K562 (cell line): ENCODE measurements at regions not wholly inside any gene's neighbourhood (a gene's known extent, or its start where the extent isn't known, plus 50 kb on each side); places are given as distances from the start of the nearest gene placed in this dataset.

Experiments
- ADNP ChIP-seq: fragments of 200-800 bp; sonication (Bioruptor generic); IDR thresholded peaks from 2 replicates; pipeline ENCODE4 v1.6.1; 2016; ENCODE audit warnings: missing genetic modification characterization, missing compliant biosample characterization
- ARID1B ChIP-seq: fragments of 450-650 bp; IDR thresholded peaks from 2 replicates; pipeline ENCODE4 v1.6.1; 2016; ENCODE audit warnings: antibody characterized with exemption, mild to moderate bottlenecking, inconsistent platforms
- ATF7 ChIP-seq: fragments of 450-650 bp; IDR thresholded peaks from 2 replicates; pipeline ENCODE4 v1.7.1; 2014; ENCODE audit warnings: mild to moderate bottlenecking, moderate library complexity
- CBFA2T3 ChIP-seq: fragments of 450-650 bp; IDR thresholded peaks from 2 replicates; pipeline ENCODE4 v1.6.1; 2017
- CBX8 ChIP-seq: fragments of 200-600 bp; sonication (generic); IDR thresholded peaks from 2 replicates; pipeline ENCODE4 v1.6.1; 2012; ENCODE audit warnings: borderline replicate concordance, mixed run types, low read depth, mild to moderate bottlenecking, moderate library complexity, mixed read lengths, low read length, control low read depth, inconsistent platforms; ENCODE audit not compliant: poor library complexity, severe bottlenecking; ENCODE audit errors: extremely low read depth
- CEBPB ChIP-seq: fragments of 450-650 bp; IDR thresholded peaks from 2 replicates; pipeline ENCODE4 v1.6.1; 2016; ENCODE audit warnings: missing genetic modification characterization, missing compliant biosample characterization
- CREB1 ChIP-seq, 2 experiments: sonication (generic) in 1 of 2; formaldehyde crosslinking in 1 of 2; IDR thresholded peaks; 2 replicates each; pipeline versions ENCODE4 v1.6.1 to v1.8.0; 2012 to 2022; ENCODE audit warnings: inconsistent platforms in 1 of 2, mild to moderate bottlenecking in 1 of 2, missing genetic modification reagents in 1 of 2, moderate library complexity in 1 of 2
- CREM ChIP-seq: IDR thresholded peaks from 2 replicates; pipeline ENCODE4 v1.6.1; 2014; ENCODE audit warnings: antibody characterized with exemption, low read depth
- DPF2 ChIP-seq: fragments of 450-650 bp; IDR thresholded peaks from 2 replicates; pipeline ENCODE4 v1.6.1; 2016
- HDAC2 ChIP-seq: fragments of 450-650 bp; IDR thresholded peaks from 2 replicates; pipeline ENCODE4 v1.6.1; 2016; ENCODE audit warnings: mild to moderate bottlenecking
- HES1 ChIP-seq: fragments of 450-650 bp; IDR thresholded peaks from 2 replicates; pipeline ENCODE4 v1.6.1; 2016; ENCODE audit warnings: low read depth, mild to moderate bottlenecking, moderate library complexity
- HEY1 ChIP-seq: fragments of 250-450 bp; sonication (Bioruptor Pico); IDR thresholded peaks from 2 replicates; pipeline ENCODE4 v1.5.0; 2020; ENCODE audit warnings: mild to moderate bottlenecking, moderate library complexity, borderline replicate concordance
- JUND ChIP-seq, 2 experiments: IDR thresholded peaks; 2 replicates in 1 of 2; 3 replicates in 1 of 2; pipeline ENCODE4 v1.6.1; 2011; ENCODE audit warnings: borderline replicate concordance in 2 of 2, low read depth in 2 of 2, low read length in 2 of 2, improper control_type of control experiment in 1 of 2, missing biosample characterization in 1 of 2, missing genetic modification characterization in 1 of 2, missing genetic modification reagents in 1 of 2
- SOX6 ChIP-seq: fragments of 450-650 bp; IDR thresholded peaks from 2 replicates; pipeline ENCODE4 v1.6.1; 2014; ENCODE audit warnings: mild to moderate bottlenecking
- TAL1 ChIP-seq: fragments of 450-650 bp; IDR thresholded peaks from 2 replicates; pipeline ENCODE4 v1.6.1; 2016; ENCODE audit warnings: mild to moderate bottlenecking
- ZNF23 ChIP-seq: fragments of 250-450 bp; sonication (Bioruptor Pico); IDR thresholded peaks from 2 replicates; pipeline ENCODE4 v1.4.0; 2020; ENCODE audit warnings: mild to moderate bottlenecking
- ZNF282 ChIP-seq: sonication (generic); formaldehyde crosslinking; IDR thresholded peaks from 2 replicates; pipeline ENCODE4 v1.8.1; 2023; ENCODE audit warnings: missing genetic modification reagents
- ZNF592 ChIP-seq: fragments of 450-650 bp; IDR thresholded peaks from 2 replicates; pipeline ENCODE4 v1.6.1; 2017; ENCODE audit warnings: antibody characterized with exemption, mild to moderate bottlenecking
- TF ChIP-seq, protein P1 (sequence below): fragments of 450-650 bp; formaldehyde crosslinking; IDR thresholded peaks from 2 replicates; pipeline ENCODE4 v1.4.0; 2022; ENCODE audit warnings: missing genetic modification characterization
- TF ChIP-seq, protein P2 (sequence below): fragments of 450-650 bp; IDR thresholded peaks from 2 replicates; pipeline ENCODE4 v1.6.1; 2018; ENCODE audit not compliant: partially characterized antibody

DNA sequence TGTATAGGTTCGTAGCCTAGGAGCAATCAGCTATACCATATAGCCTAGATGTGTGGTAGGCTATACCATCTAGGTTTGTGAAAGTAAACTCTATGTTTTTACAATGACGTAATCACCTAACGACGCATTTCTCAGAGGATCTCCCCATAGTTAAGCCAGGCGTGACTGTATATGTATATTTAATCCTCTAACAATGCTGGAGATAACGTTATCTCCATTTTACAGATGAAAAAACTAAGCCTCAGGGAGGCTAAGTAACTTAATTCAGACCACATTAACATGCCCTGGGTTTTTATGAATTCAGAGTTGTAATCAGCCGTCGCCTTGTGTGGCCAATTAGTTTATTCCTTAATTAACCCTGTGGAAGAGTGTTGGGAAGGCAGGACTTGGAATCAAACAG lies 107.7 kb upstream of the PLXNA2 start (continued):
- TF ChIP-seq SOX6 = peak; percentile 85
- no peak for TF ChIP-seq CBX8
- TF ChIP-seq HES1 = 0 out of 2 replicates have a peak, but pooled peaks have one; percentile 25
- TF ChIP-seq CREB1 (IDR thresholded peaks at IDR 0.05) = peak; percentile 25; the same call in 1 of the 2 replicates
- TF ChIP-seq CREB1 (CRISPR knock-in tag; IDR thresholded peaks at IDR 0.05) = no peak
- TF ChIP-seq ZNF592 = no peak
- TF ChIP-seq, protein P1, sequence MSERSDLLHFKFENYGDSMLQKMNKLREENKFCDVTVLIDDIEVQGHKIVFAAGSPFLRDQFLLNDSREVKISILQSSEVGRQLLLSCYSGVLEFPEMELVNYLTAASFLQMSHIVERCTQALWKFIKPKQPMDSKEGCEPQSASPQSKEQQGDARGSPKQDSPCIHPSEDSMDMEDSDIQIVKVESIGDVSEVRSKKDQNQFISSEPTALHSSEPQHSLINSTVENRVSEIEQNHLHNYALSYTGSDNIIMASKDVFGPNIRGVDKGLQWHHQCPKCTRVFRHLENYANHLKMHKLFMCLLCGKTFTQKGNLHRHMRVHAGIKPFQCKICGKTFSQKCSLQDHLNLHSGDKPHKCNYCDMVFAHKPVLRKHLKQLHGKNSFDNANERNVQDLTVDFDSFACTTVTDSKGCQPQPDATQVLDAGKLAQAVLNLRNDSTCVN (CRISPR knock-in tag) = no peak
- TF ChIP-seq CBFA2T3 = peak; percentile 70
- TF ChIP-seq HEY1 (CRISPR knock-in tag) = no peak
- TF ChIP-seq CREM = peak; percentile 64
- 0 out of 2 replicates have a peak, but pooled peaks have one; percentile 45 for TF ChIP-seq ADNP (tag)
- TF ChIP-seq ZNF282 (CRISPR knock-in tag) = no peak
- TF ChIP-seq ZNF23 = no peak
- TF ChIP-seq HDAC2 = 0 out of 2 replicates have a peak, but pooled peaks have one; percentile 15
- TF ChIP-seq, protein P2, sequence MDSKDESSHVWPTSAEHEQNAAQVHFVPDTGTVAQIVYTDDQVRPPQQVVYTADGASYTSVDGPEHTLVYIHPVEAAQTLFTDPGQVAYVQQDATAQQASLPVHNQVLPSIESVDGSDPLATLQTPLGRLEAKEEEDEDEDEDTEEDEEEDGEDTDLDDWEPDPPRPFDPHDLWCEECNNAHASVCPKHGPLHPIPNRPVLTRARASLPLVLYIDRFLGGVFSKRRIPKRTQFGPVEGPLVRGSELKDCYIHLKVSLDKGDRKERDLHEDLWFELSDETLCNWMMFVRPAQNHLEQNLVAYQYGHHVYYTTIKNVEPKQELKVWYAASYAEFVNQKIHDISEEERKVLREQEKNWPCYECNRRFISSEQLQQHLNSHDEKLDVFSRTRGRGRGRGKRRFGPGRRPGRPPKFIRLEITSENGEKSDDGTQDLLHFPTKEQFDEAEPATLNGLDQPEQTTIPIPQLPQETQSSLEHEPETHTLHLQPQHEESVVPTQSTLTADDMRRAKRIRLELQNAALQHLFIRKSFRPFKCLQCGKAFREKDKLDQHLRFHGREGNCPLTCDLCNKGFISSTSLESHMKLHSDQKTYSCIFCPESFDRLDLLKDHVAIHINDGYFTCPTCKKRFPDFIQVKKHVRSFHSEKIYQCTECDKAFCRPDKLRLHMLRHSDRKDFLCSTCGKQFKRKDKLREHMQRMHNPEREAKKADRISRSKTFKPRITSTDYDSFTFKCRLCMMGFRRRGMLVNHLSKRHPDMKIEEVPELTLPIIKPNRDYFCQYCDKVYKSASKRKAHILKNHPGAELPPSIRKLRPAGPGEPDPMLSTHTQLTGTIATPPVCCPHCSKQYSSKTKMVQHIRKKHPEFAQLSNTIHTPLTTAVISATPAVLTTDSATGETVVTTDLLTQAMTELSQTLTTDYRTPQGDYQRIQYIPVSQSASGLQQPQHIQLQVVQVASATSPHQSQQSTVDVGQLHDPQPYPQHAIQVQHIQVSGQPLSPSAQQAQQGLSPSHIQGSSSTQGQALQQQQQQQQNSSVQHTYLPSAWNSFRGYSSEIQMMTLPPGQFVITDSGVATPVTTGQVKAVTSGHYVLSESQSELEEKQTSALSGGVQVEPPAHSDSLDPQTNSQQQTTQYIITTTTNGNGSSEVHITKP = peak; percentile 35
- 0 out of 2 replicates have a peak, but pooled peaks have one; percentile 29 for TF ChIP-seq CEBPB (tag)
- peak; percentile 61; the same call in 1 of the 2 replicates for TF ChIP-seq ARID1B
- peak; percentile 67 for TF ChIP-seq TAL1
- TF ChIP-seq JUND (IDR thresholded peaks at IDR 0.05; ENCODE audit: borderline replicate concordance, low read depth, low read length) = peak; percentile 63; the same call in 1 of the 2 replicates
- peak; percentile 87 for TF ChIP-seq JUND (tag; IDR thresholded peaks at IDR 0.05; ENCODE audit: borderline replicate concordance, low read depth, low read length)
- TF ChIP-seq ATF7 = peak; percentile 98
- TF ChIP-seq DPF2 = peak; percentile 33; the same call in 1 of the 2 replicates
